ENCODE measurements at regions not wholly inside any gene's neighbourhood (a gene's known extent, or its start where the extent isn't known, plus 50 kb on each side); places are given as distances from the start of the nearest gene placed in this dataset.

DNA sequence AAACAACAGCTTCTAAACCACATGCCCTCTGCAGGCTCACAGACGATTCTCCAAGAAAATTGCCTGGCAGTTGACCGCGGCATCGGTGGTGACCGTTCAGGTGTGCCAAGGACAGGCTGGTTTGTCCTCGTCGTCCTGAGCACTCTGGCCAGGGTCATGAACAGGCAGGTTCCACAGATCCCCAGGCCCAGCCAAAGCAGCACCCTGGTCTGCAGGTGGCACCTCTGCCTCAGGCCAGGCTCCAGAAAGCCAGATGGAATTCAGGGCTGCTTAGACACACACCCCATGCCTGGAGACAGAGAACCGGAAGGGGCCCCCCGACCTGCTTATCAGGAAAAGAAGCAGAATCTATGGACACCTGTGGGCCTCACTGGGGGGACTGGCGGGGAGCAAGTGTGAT lies 338.7 kb downstream of the BRD1 start:
- no peak for TF ChIP-seq CTCF (IDR thresholded peaks at IDR 0.05)
- TF ChIP-seq POLR2A (IDR thresholded peaks at IDR 0.05), result no peak

Measured in esophagus squamous epithelium (tissue), 4 donors.